ENCODE measurements at regions not wholly inside any gene's neighbourhood (a gene's known extent, or its start where the extent isn't known, plus 50 kb on each side); places are given as distances from the start of the nearest gene placed in this dataset.

DNA sequence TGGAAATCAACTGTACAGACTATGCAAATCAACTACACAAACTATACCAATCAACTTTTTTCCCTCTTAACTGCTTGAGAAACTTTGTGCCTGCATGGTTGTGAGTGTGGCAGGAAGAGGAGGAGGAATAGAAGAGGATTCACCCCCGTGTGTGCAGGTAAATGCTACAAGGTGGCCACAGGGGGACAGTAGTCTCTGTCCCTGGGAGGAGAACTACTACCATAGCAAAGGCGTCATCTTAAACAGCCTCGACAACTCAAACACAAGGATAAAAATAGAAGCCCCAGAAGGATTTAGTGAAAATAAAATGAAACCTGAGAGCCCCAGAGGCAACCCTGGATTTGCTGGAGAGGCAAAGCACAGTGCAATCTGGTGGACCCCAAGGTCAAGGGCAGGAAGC, 199.5 kb upstream of the DYNLRB2 start:
- Histone ChIP-seq H3K4ac (ENCODE audit: low read depth, low read length) (no peak overlapping the region), H3K9ac (ENCODE audit: extremely low read depth, insufficient read length, low read length) (no peak overlapping the region), H4K91ac (ENCODE audit: insufficient read length, low read depth, low read length) (no peak overlapping the region), H3K56ac (ENCODE audit: insufficient read length, low read depth, low read length) (no peak overlapping the region), H2BK5ac (ENCODE audit: insufficient read length, low read length) (no peak overlapping the region), H2AFZ (ENCODE audit: low read length) (no peak overlapping the region), H3K23me2 (ENCODE audit: insufficient read length, low read depth, low read length, poor library complexity, severe bottlenecking) (no peaks in the 10 kb centered on the region), H3K18ac (ENCODE audit: insufficient read length, low read depth, low read length) (no peak overlapping the region), H3K79me2 (ENCODE audit: insufficient read depth, low read length) (no peaks in the 10 kb centered on the region), H2BK20ac (ENCODE audit: low read depth, low read length, poor library complexity, severe bottlenecking) (no peak overlapping the region), H4K8ac (replicated peaks; ENCODE audit: insufficient read length, low read depth, low read length) (no peak overlapping the region), H4K20me1 (ENCODE audit: control insufficient read depth, insufficient read depth, insufficient read length) (no peaks in the 10 kb centered on the region), H3K4me1 (ENCODE audit: insufficient read depth, low read length) (no peaks in the 10 kb centered on the region), H3K14ac (ENCODE audit: insufficient read depth, low read length) (no peak overlapping the region), H3K27ac (ENCODE audit: insufficient read length, low read depth, low read length) (no peak overlapping the region), H3K27me3 (ENCODE audit: insufficient read depth, low read length) (no peaks in the 10 kb centered on the region), H2BK12ac (ENCODE audit: insufficient read length, low read depth, low read length) (no peak overlapping the region), H2AK5ac (ENCODE audit: insufficient read length, low read length) (no peak overlapping the region), H3K23ac (ENCODE audit: insufficient read length, low read depth, low read length) (no peak overlapping the region), H3T11ph (ENCODE audit: low read length) (no peak overlapping the region), H4K5ac (ENCODE audit: insufficient read length, low read depth, low read length) (no peak overlapping the region), H2BK120ac (ENCODE audit: low read depth, low read length, poor library complexity, severe bottlenecking) (no peak overlapping the region), H3K4me2 (ENCODE audit: insufficient read depth, insufficient read length, low read length) (no peak overlapping the region), H3K9me3 (ENCODE audit: control insufficient read depth, low read depth, low read length) (no peaks in the 10 kb centered on the region), H3K79me1 (ENCODE audit: insufficient read depth, low read depth, low read length, poor library complexity, severe bottlenecking) (no peaks in the 10 kb centered on the region), H2BK15ac (ENCODE audit: low read depth, low read length) (no peak overlapping the region)
- no peak overlapping the region for H3K27ac Mint-ChIP-seq
- no peaks in the 10 kb centered on the region for H3K9me3 Mint-ChIP-seq
- H3K27me3 Mint-ChIP-seq (ENCODE audit: low read depth), result peaks cover 1% of the 10 kb centered on the region
- no peaks in the 10 kb centered on the region for H3K36me3 Mint-ChIP-seq (ENCODE audit: insufficient read depth in 1 of 3, low read depth in 3 of 3)
- H3K4me3 Mint-ChIP-seq, result no peak overlapping the region; a peak in 1 of 5 replicates
- TF ChIP-seq CTCF (conservative IDR thresholded peaks at IDR 0.05), result peak; percentile 58
- WGBS (ENCODE audit: extremely low coverage, insufficient read length, low lambda C conversion rate), result no CpG with 5 or more reads among the region's 3 CpGs
- peak; percentile 43 for DNase-seq
- H3K4me1 Mint-ChIP-seq, result peaks cover 6 to 15% of the 10 kb centered on the region in 2 experiments; a peak in 3 of 4 replicates

All from H9 (cell line).